SK-N-MC (cell line): ENCODE measurements at regions not wholly inside any gene's neighbourhood (a gene's known extent, or its start where the extent isn't known, plus 50 kb on each side); places are given as distances from the start of the nearest gene placed in this dataset.

Source experiments
- EZH2 ChIP-seq: fragments of 200-600 bp; sonication (generic); IDR thresholded peaks from one replicate; pipeline ENCODE4 v1.6.1; 2017; ENCODE audit warnings: antibody characterized with exemption
- FOXP2 ChIP-seq: optimal IDR thresholded peaks from 2 replicates; pipeline ENCODE3; 2011; ENCODE audit warnings: mild to moderate bottlenecking, moderate library complexity; ENCODE audit not compliant: insufficient read depth; ENCODE audit errors: extremely low read length, control extremely low read depth
- POLR2AphosphoS5 ChIP-seq: IDR thresholded peaks from 2 replicates; pipeline ENCODE4 v1.6.1; 2012; ENCODE audit warnings: mild to moderate bottlenecking, low read depth, low read length, borderline replicate concordance

GRCh38 chr7:113374955-113375354 is 256.6 kb upstream of the SMIM30 start:
- TF ChIP-seq POLR2AphosphoS5 (no peak), EZH2 (no peak), FOXP2 (no peak)
